SJCRH30 (cell line): ENCODE measurements at regions not wholly inside any gene's neighbourhood (a gene's known extent, or its start where the extent isn't known, plus 50 kb on each side); places are given as distances from the start of the nearest gene placed in this dataset.

Experiments
- DNase-seq, 2 experiments: peaks; one replicate each; pipeline ENCODE4 v3.0.0-alpha.2; 2015 to 2020
- H3K27ac ChIP-seq: fragments of 250-450 bp; sonication (Bioruptor Pico); 2 replicates; pipeline ENCODE4 v1.5.1; 2020; ENCODE audit warnings: mild to moderate bottlenecking, moderate library complexity
- H3K27me3 ChIP-seq: fragments of 250-450 bp; sonication (Bioruptor Pico); 2 replicates; pipeline ENCODE4 v1.5.1; 2020; ENCODE audit warnings: mild to moderate bottlenecking, moderate library complexity
- H3K36me3 ChIP-seq: fragments of 250-450 bp; sonication (Bioruptor Pico); 2 replicates; pipeline ENCODE4 v1.5.1; 2020; ENCODE audit warnings: mild to moderate bottlenecking, moderate library complexity
- H3K4me1 ChIP-seq: fragments of 250-450 bp; sonication (Bioruptor Pico); 2 replicates; pipeline ENCODE4 v1.5.1; 2020; ENCODE audit warnings: mild to moderate bottlenecking, moderate library complexity
- H3K4me3 ChIP-seq: fragments of 250-450 bp; sonication (Bioruptor Pico); 2 replicates; pipeline ENCODE4 v1.5.1; 2020; ENCODE audit warnings: mild to moderate bottlenecking, moderate library complexity
- H3K9me3 ChIP-seq: fragments of 250-450 bp; sonication (Bioruptor Pico); replicated peaks from 2 replicates; pipeline ENCODE4 v1.5.1; 2020; ENCODE audit warnings: mild to moderate bottlenecking, moderate library complexity

- no peaks in the 10 kb centered on the region for H3K9me3 ChIP-seq
- H3K4me1 ChIP-seq, result no peaks in the 10 kb centered on the region
- no peak for DNase-seq
- no peaks in the 10 kb centered on the region for H3K27me3 ChIP-seq
- no peak overlapping the region for H3K4me3 ChIP-seq
- no peak overlapping the region for H3K27ac ChIP-seq
- H3K36me3 ChIP-seq, result no peaks in the 10 kb centered on the region
Observed at GRCh38 chr12:107493135-107493494, 192.5 kb upstream of the PWP1 start.

GRCh38 chr12:107493666-107494065 lies 191.9 kb upstream of the PWP1 start:
- Histone ChIP-seq H3K4me1 (no peaks in the 10 kb centered on the region), H3K27me3 (no peaks in the 10 kb centered on the region), H3K27ac (no peak overlapping the region), H3K9me3 (no peaks in the 10 kb centered on the region), H3K36me3 (no peaks in the 10 kb centered on the region), H3K4me3 (no peak overlapping the region)
- DNase-seq, result no peak

- H3K9me3 ChIP-seq, result no peaks in the 10 kb centered on the region
- no peaks in the 10 kb centered on the region for H3K27me3 ChIP-seq
- no peaks in the 10 kb centered on the region for H3K4me1 ChIP-seq
- H3K36me3 ChIP-seq, result no peaks in the 10 kb centered on the region
- no peak overlapping the region for H3K4me3 ChIP-seq
- no peak for DNase-seq
- no peak overlapping the region for H3K27ac ChIP-seq
Observed at GRCh38 chr12:107494331-107494730, 191.3 kb upstream of the PWP1 start.

GRCh38 chr12:107495604-107496003 lies 190.0 kb upstream of the PWP1 start:
- H3K4me3 ChIP-seq, result no peak overlapping the region
- no peak overlapping the region for H3K27ac ChIP-seq
- H3K9me3 ChIP-seq, result no peaks in the 10 kb centered on the region
- no peaks in the 10 kb centered on the region for H3K36me3 ChIP-seq
- H3K27me3 ChIP-seq, result no peaks in the 10 kb centered on the region
- no peaks in the 10 kb centered on the region for H3K4me1 ChIP-seq
- no peak for DNase-seq

GRCh38 chr12:107497231-107497630 lies 188.4 kb upstream of the PWP1 start:
- Histone ChIP-seq H3K27ac (no peak overlapping the region), H3K9me3 (no peaks in the 10 kb centered on the region), H3K36me3 (no peaks in the 10 kb centered on the region), H3K4me1 (no peaks in the 10 kb centered on the region), H3K4me3 (no peak overlapping the region), H3K27me3 (no peaks in the 10 kb centered on the region)
- DNase-seq, result no peak

- no peak for DNase-seq
- no peaks in the 10 kb centered on the region for H3K36me3 ChIP-seq
- H3K4me1 ChIP-seq, result no peaks in the 10 kb centered on the region
- no peaks in the 10 kb centered on the region for H3K9me3 ChIP-seq
- no peak overlapping the region for H3K27ac ChIP-seq
- no peak overlapping the region for H3K4me3 ChIP-seq
- H3K27me3 ChIP-seq, result no peaks in the 10 kb centered on the region
Observed at GRCh38 chr12:107500307-107500706, 185.3 kb upstream of the PWP1 start.

GRCh38 chr12:107501681-107502080 lies 183.9 kb upstream of the PWP1 start:
- Histone ChIP-seq H3K27me3 (no peaks in the 10 kb centered on the region), H3K4me1 (no peaks in the 10 kb centered on the region), H3K36me3 (no peaks in the 10 kb centered on the region), H3K4me3 (no peak overlapping the region), H3K27ac (no peak overlapping the region), H3K9me3 (no peaks in the 10 kb centered on the region)
- no peak for DNase-seq

- Histone ChIP-seq H3K27ac (no peak overlapping the region), H3K9me3 (no peaks in the 10 kb centered on the region), H3K4me3 (no peak overlapping the region), H3K27me3 (no peaks in the 10 kb centered on the region), H3K4me1 (no peaks in the 10 kb centered on the region), H3K36me3 (no peaks in the 10 kb centered on the region)
- no peak for DNase-seq
Observed at GRCh38 chr12:107503129-107503855, 182.3 kb upstream of the PWP1 start.

GRCh38 chr12:107503887-107504885 lies 181.4 kb upstream of the PWP1 start:
- H3K27ac ChIP-seq, result no peak overlapping the region
- H3K36me3 ChIP-seq, result no peaks in the 10 kb centered on the region
- H3K4me3 ChIP-seq, result no peak overlapping the region
- no peaks in the 10 kb centered on the region for H3K27me3 ChIP-seq
- no peaks in the 10 kb centered on the region for H3K9me3 ChIP-seq
- DNase-seq, result no peak
- no peaks in the 10 kb centered on the region for H3K4me1 ChIP-seq

GRCh38 chr12:107509421-107509820 lies 176.2 kb upstream of the PWP1 start:
- DNase-seq, result no peak
- no peaks in the 10 kb centered on the region for H3K4me1 ChIP-seq
- H3K27ac ChIP-seq, result no peak overlapping the region
- H3K36me3 ChIP-seq, result no peaks in the 10 kb centered on the region
- no peak overlapping the region for H3K4me3 ChIP-seq
- H3K9me3 ChIP-seq, result no peaks in the 10 kb centered on the region
- no peaks in the 10 kb centered on the region for H3K27me3 ChIP-seq

GRCh38 chr12:107510211-107510610 lies 175.4 kb upstream of the PWP1 start:
- H3K4me1 ChIP-seq, result no peaks in the 10 kb centered on the region; the same call in 1 of the 2 replicates
- no peak overlapping the region for H3K4me3 ChIP-seq
- no peaks in the 10 kb centered on the region for H3K27me3 ChIP-seq
- no peaks in the 10 kb centered on the region for H3K36me3 ChIP-seq
- H3K27ac ChIP-seq, result no peak overlapping the region
- no peak for DNase-seq
- no peaks in the 10 kb centered on the region for H3K9me3 ChIP-seq

- no peak for DNase-seq
- H3K9me3 ChIP-seq, result no peaks in the 10 kb centered on the region
- no peak overlapping the region for H3K27ac ChIP-seq
- H3K4me3 ChIP-seq, result no peak overlapping the region
- no peaks in the 10 kb centered on the region for H3K27me3 ChIP-seq
- peaks cover 2% of the 10 kb centered on the region; the same call in 1 of the 2 replicates for H3K4me1 ChIP-seq
- H3K36me3 ChIP-seq, result no peaks in the 10 kb centered on the region
Observed at GRCh38 chr12:107511292-107511691, 174.3 kb upstream of the PWP1 start.

GRCh38 chr12:107512391-107512790 lies 173.2 kb upstream of the PWP1 start:
- no peak for DNase-seq
- Histone ChIP-seq H3K9me3 (no peaks in the 10 kb centered on the region), H3K27ac (no peak overlapping the region), H3K4me1 (peaks cover 2% of the 10 kb centered on the region; the same call in 1 of the 2 replicates), H3K27me3 (no peaks in the 10 kb centered on the region), H3K4me3 (no peak overlapping the region), H3K36me3 (no peaks in the 10 kb centered on the region)

GRCh38 chr12:107513184-107513583 lies 172.4 kb upstream of the PWP1 start:
- Histone ChIP-seq H3K36me3 (no peaks in the 10 kb centered on the region), H3K27me3 (no peaks in the 10 kb centered on the region), H3K4me3 (no peak overlapping the region), H3K4me1 (peaks cover 2% of the 10 kb centered on the region; the same call in 1 of the 2 replicates), H3K27ac (no peak overlapping the region), H3K9me3 (no peaks in the 10 kb centered on the region)
- peak in 1 of 2 experiments; percentile 8 for DNase-seq

- Histone ChIP-seq H3K4me3 (no peak overlapping the region), H3K4me1 (peaks cover 2% of the 10 kb centered on the region; the same call in 1 of the 2 replicates), H3K27ac (no peak overlapping the region), H3K27me3 (no peaks in the 10 kb centered on the region), H3K36me3 (no peaks in the 10 kb centered on the region), H3K9me3 (no peaks in the 10 kb centered on the region)
- DNase-seq, result no peak
Observed at GRCh38 chr12:107513636-107514400, 171.8 kb upstream of the PWP1 start.
